Right hindlimb (tissue), 1 donor: ENCODE measurements at regions not wholly inside any gene's neighbourhood (a gene's known extent, or its start where the extent isn't known, plus 50 kb on each side); places are given as distances from the start of the nearest gene placed in this dataset.

ENCODE experiments used
- DNase-seq: peaks from one replicate; pipeline ENCODE4 v3.0.0-alpha.2; 2018

GRCh38 chr10:130992802-130993523 is 318.6 kb downstream of the TCERG1L start:
- DNase-seq = no peak

- DNase-seq = no peak
Observed at GRCh38 chr10:130993612-130994011, 317.9 kb downstream of the TCERG1L start.

GRCh38 chr10:130994191-130994590 is 317.3 kb downstream of the TCERG1L start:
- no peak for DNase-seq

GRCh38 chr10:130994845-130995244 is 316.7 kb downstream of the TCERG1L start:
- no peak for DNase-seq

GRCh38 chr10:130997267-130998045 is 314.1 kb downstream of the TCERG1L start:
- no peak for DNase-seq

GRCh38 chr10:130998046-130998435 is 313.5 kb downstream of the TCERG1L start:
- no peak for DNase-seq

GRCh38 chr10:130998642-130999041 is 312.9 kb downstream of the TCERG1L start:
- DNase-seq = no peak

GRCh38 chr10:130999376-131000202 is 311.9 kb downstream of the TCERG1L start:
- no peak for DNase-seq

- no peak for DNase-seq
Observed at GRCh38 chr10:131000244-131000643, 311.3 kb downstream of the TCERG1L start.

GRCh38 chr10:131000743-131001142 is 310.8 kb downstream of the TCERG1L start:
- no peak for DNase-seq

GRCh38 chr10:131001438-131001837 is 310.1 kb downstream of the TCERG1L start:
- no peak for DNase-seq

- DNase-seq = peak; percentile 49
Observed at GRCh38 chr10:131002031-131002861, 309.3 kb downstream of the TCERG1L start.

GRCh38 chr10:131003455-131003854 is 308.1 kb downstream of the TCERG1L start:
- no peak for DNase-seq

GRCh38 chr10:131004276-131004675 is 307.2 kb downstream of the TCERG1L start:
- DNase-seq = no peak

- DNase-seq = no peak
Observed at GRCh38 chr10:131006458-131007256, 304.9 kb downstream of the TCERG1L start.

GRCh38 chr10:131009791-131010190 is 301.7 kb downstream of the TCERG1L start:
- no peak for DNase-seq

- DNase-seq = no peak
Observed at GRCh38 chr10:131010965-131011575, 300.5 kb downstream of the TCERG1L start.

- no peak for DNase-seq
Observed at GRCh38 chr10:131011936-131012640, 299.4 kb downstream of the TCERG1L start.

- DNase-seq = no peak
Observed at GRCh38 chr10:131012641-131012985, 298.9 kb downstream of the TCERG1L start.

- DNase-seq = no peak
Observed at GRCh38 chr10:131013281-131013912, 298.1 kb downstream of the TCERG1L start.
